Hindlimb muscle (tissue), 1 donor: ENCODE measurements at regions not wholly inside any gene's neighbourhood (a gene's known extent, or its start where the extent isn't known, plus 50 kb on each side); places are given as distances from the start of the nearest gene placed in this dataset.
"Not testable (repeated sequence)": the region's sequence is repeated elsewhere in the genome, so short reads cannot be mapped to it uniquely, and the experiment has no call there.

Experiments used
- DNase-seq: peaks from one replicate; pipeline ENCODE4 v3.0.0-alpha.2; 2013

DNA sequence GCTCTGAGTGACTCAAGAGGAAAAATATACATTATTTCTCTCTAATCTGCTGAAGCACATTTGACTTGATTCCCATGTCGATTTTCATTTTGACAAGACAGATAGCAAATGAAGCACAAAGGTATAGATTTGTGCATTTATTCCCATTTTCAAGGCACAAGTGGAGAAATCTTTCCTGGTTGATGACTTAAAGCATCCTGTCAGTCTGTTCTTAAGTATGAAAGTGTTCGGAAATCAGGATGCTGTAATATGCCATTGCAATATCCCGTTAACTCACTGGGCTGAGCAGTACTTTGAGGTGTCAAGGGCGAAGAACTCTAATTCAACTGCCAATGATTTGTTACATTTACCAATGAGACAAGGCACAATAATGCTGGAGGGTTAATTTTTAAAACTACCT is 185.2 kb upstream of the LRP1B start:
- DNase-seq, result no peak

DNA sequence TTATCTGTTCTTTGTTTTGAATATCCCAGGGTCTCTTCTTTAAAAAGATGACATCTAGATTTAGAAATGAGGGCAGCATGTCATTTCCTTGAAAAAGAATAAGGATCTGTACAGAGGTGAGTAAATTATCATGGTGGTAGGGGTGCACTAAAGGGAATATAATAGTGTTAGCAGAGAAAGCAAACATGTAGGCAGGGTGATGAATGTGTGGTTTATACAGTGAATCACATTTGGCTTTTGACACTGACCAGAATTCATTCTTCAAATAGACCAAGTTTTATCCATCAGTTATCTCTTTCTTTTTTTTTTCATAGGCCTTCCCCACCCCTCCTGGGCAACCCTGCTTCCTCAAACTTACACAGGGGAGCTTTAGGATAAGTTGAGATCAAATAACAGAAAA is 184.5 kb upstream of the LRP1B start:
- DNase-seq, result no peak

DNA sequence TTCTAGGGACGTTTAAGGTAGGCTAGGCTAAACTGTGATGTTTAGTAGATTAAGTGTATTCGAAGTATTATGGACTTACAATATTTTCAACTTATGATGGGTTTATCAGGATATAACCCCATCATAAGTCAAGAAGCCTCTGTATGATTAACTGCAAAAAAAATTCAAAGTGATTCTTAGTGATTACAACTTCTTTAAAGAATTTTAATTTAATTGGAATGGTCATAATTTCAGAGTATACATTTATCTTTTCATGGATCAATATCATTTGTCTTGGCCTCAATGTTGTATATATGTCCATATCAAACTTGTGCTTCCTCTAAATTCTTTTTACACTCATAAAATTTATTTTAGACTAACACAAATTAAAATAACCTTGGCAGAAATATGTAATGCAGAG is 183.3 kb upstream of the LRP1B start:
- no peak for DNase-seq

- DNase-seq, result no peak
Measured at GRCh38 chr2:142310530-142310929, 179.7 kb upstream of the LRP1B start.

GRCh38 chr2:142308744-142309143 is 177.9 kb upstream of the LRP1B start:
- DNase-seq, result no peak

DNA sequence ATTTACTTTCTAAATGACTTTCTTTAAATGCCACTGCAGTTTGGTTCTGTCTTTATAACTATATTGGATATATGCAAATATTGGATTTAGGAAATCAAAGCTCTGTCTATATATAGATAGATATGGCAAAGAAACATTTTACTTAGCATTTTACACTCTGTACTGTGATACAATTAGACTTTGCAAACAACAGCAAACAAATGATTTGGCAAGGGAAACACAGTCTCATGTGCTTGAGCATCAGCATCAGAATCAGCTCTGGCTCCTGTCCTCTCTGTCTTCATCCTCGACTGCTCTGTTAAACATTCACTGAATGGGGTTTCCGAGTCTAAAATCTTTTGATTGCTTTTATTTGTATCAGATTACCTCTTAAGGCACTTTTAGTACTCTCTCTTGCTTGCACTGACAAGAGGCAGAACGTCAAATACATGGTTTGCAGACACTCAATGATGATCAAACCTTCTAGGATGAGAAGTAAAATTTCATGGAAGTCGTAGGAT is 176.8 kb upstream of the LRP1B start:
- no peak for DNase-seq

GRCh38 chr2:142307086-142307485 is 176.3 kb upstream of the LRP1B start:
- no peak for DNase-seq

DNA sequence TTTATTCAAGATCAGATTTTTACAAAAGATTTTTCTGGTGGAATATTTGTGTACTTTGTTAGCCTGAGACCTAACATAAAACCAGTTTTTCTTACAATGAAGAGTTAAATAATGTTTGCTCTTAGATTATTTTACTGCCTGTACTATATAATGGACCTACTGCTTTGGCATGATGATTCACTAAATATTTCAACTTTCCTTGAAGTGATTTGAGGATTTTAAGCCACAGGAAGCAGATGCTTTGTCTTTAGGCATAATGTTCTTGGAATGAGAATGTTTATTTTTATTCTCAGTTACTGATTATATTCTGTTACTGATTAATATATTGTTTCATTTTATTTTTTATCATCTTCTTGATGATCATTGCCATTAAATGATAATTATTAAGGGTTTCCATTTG is 175.3 kb upstream of the LRP1B start:
- DNase-seq, result no peak

GRCh38 chr2:142300517-142300916 is 169.7 kb upstream of the LRP1B start:
- DNase-seq, result no peak

DNA sequence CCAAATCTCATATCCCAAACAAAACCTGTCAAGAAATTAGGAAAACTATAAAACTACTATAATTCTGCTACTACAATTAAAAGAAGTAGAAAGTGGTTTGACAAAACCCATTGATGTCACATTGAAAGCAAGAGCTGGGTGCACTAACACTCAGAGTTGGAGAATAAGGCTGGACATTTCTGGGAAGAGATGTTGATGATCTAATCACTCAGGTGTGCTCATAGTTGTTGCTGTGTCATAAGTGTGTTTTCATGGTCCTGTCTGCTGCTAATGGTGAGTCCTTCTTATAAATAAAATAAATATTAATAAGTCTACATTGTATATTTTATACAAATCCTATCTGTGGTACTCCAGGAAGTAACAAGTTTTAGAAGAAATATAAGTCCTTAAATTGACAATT is 168.2 kb upstream of the LRP1B start:
- DNase-seq, result no peak

- DNase-seq, result no peak
Measured at GRCh38 chr2:142294225-142294624, 163.4 kb upstream of the LRP1B start.

DNA sequence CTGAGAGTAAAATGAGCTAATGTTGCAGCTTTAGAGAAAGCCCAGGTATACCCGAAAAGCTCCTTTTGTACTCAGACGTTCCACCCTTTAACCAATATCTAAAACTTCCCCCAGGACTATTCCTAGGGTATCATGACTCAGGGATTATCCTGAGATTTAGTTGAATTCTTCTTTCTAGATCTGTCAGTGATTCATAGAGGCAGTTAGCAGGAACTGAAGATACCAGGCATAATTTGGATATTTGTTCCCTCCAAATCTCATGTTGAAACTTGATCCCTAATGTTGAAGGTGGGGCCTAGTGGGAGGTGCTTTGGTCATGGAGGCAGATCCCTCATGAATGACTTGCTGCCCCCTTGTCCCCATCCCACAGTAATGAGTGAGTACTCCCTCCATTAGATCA is 161.2 kb upstream of the LRP1B start:
- no peak for DNase-seq

DNA sequence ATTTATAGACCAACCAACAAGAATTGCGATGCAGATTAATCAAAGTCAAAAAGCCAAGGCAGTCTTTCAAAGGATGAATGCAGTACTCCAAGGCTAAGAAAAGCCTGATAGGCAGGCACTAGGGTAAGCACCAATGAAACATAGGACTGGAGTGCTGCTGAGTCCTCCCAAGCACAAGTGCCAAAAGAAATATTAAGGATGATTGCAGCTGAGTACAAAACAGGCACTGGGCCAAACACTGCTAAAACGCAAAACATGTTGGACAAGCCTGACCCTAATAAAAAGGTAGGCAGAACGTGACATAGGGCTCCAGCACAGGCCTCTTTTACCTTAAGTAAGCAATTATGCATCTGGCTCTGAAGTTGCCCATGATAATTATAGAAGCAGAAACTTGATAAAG is 160.1 kb upstream of the LRP1B start:
- no peak for DNase-seq

DNA sequence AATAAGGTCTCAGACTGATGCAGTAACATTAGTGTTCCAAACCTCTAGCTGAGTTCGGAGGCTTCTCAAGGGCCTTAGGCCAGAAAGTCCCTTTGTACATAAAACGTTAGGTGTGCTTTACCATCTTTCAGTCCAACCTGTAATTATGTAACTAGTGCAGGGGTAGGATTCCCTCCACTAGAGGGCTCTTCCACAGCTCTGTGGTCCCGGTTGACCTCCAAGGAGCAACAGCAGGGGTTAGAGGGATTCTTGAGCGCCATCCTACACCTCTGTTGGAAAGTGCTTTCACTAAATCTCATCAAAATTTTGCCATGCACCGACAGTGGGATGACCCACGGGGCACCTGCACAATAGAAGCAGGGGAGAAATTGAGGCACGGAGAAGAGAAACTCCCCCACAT is 155.8 kb upstream of the LRP1B start:
- no peak for DNase-seq

DNA sequence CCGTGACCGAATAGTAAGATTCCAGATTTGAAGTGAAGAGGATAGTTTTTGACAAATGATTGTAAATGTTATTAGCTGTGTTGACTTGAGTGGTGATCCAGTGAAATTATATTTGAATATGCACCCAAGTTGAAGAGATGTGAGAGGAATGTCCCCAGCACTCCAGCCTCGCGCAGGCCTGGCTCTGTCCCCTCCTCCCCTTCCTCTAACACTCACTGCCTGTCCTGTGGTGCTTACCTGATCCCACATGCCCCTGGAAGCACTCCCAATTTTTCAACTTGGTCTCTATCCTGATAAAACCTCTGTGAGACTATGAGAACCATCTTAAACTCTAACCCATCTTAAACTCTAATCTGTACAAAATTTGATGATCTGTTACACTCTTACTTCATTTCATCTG is 154.7 kb upstream of the LRP1B start:
- DNase-seq, result no peak

DNA sequence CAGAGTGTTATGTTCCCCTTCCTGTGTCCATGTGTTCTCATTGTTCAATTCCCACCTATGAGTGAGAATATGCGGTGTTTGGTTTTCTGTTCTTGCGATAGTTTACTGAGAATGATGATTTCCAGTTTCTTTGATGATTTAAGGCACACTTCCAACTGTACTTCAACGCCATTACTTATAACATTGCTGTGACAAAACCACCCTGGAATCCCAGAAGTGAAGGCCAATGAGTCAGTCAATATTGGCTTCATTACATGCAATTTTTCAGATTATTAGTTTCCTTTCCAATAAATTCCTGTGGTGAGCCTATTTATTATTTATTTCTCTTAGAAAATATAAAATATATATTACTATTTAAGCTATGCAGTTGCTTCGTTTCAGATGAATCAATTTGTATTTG is 153.5 kb upstream of the LRP1B start:
- DNase-seq, result not testable (repeated sequence)

- DNase-seq, result no peak
Measured at GRCh38 chr2:142280831-142281230, 150.0 kb upstream of the LRP1B start.

GRCh38 chr2:142270990-142271389 is 140.2 kb upstream of the LRP1B start:
- no peak for DNase-seq

DNA sequence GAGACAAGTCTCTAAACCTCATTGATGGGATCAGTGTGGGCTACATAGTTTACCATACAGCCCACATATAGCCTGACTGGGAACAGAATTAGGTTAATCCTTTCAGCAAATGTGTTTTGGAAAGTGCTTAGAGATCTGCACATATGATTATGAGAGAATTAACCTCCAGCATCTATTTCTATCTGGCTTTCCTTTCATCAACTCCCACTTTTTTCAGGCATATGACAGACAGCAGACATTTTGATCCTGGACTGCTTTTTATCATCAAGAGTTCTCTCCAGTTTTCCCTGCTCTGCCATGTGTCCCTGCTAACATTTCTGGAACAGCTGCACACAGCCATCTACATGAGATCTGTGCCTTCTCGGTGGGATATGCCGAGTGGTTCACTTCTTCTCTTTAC is 139.5 kb upstream of the LRP1B start:
- DNase-seq, result no peak

DNA sequence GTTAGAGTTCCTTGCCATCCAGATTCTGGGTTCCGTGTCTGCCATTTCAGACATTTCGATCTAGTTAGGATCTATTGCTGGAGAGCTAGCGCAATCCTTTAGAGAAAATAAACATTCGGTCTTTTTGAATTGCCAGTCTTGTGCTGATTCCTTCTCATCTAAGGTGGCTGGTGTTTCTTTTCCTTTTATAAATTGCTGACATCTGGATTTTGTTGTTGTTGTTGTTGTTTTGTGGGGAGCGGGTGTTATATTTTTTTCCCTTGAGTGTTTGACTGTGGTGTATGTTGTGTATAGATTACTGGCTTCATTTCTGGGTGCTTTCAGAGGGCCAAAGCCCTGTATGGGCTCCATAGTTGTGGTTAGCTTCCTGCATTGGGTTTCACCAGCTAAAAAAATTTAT is 128.5 kb upstream of the LRP1B start:
- DNase-seq, result no peak

DNA sequence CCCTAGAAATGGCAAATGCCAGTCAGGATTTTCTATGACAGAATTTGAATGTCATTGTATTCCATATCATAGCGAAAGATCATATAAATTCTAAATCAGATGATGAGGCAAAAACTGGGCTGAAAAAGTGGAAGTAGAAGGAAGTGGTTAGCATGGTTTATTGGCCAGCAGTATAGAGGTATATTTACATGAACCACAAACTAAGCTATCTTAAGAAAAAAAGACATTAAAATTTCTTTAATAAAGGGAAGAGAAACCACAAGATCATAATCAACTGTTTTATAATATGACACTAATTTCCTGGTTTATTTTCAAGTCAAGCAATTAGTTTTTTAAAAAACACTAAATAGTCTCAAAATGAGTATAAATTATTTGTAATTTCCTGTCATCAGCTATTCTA is 123.2 kb upstream of the LRP1B start:
- DNase-seq, result no peak

DNA sequence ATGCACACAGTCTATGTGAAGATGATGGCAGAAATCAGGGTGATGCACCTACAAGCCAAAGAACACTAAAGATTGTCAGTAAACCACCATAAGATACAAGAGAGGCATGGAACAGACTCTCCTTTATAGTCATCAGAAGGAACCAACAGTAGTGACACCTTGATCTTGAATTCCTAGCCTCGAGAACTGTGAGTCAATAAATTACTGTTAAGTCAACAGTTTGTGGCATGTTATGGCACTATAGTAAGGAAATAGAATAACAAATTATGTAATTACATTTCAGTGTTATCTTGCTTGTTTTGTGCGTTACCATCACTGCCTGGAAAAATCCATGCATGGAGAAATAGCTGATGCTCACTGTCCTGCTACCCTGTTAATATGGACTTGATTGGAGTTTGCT is 110.2 kb upstream of the LRP1B start:
- DNase-seq, result no peak

DNA sequence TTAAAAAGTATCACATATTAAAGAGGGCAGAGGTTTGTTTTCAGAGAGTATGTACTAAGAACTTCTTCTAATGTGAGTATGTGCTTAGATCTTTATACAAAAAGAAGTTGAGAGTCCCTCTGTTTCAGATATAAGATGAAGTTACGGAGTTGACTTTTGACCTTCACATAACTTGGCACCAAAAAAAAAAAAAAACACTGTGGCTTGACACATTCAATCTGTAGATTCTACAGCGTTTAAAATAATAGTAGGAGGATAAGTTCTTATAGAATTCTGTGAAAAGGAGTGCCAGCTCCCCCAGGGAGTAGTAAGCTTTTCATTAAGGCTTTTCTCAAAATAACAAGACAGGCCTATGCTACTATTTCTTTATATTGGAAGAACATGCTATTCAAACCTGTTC is 105.4 kb upstream of the LRP1B start:
- no peak for DNase-seq

- no peak for DNase-seq
Measured at GRCh38 chr2:142234741-142235140, 103.9 kb upstream of the LRP1B start.

DNA sequence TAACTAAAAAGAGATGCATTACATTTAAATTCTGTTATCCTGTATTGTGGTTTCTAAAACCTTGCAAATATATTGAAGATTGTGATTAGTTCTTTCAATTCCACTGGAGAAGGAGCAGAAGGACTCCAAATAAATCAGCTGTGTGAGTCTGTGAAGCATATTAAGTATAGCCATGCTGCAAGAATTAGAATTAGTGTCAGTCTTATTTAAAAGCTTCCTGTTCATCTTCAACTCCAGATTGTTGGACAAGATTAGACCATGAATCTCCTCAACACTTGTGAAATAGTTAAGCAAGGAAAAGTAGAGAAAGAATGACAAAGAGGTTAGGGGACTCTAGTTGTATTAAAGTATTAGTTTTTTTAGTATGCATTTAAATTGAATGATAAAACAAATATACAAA is 92.5 kb upstream of the LRP1B start:
- DNase-seq, result no peak

- DNase-seq, result no peak
Measured at GRCh38 chr2:142222715-142223114, 91.9 kb upstream of the LRP1B start.
